ENCODE measurements at regions not wholly inside any gene's neighbourhood (a gene's known extent, or its start where the extent isn't known, plus 50 kb on each side); places are given as distances from the start of the nearest gene placed in this dataset.
"Not testable (repeated sequence)": the region's sequence is repeated elsewhere in the genome, so short reads cannot be mapped to it uniquely, and the experiment has no call there.

DNA sequence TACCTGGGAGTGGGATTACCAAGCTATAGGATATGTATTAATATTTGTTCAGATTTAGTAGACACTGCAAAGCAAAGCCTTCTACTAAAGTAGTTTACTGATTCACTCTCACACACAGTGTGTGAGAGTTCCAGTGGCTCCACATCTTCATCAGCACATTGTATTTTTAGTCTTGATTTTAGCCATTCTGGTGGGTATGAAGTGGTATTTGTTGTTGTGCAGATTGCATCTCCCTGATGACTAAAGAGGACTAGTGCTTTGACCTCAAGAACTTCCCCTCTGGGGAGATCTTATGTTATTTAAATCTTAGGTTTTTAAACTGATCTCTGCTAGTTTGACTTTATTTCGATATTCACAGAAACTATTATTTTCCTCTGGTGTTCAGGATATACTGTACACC, 479.7 kb upstream of the RGS6 start:
- TF ChIP-seq, protein P1, sequence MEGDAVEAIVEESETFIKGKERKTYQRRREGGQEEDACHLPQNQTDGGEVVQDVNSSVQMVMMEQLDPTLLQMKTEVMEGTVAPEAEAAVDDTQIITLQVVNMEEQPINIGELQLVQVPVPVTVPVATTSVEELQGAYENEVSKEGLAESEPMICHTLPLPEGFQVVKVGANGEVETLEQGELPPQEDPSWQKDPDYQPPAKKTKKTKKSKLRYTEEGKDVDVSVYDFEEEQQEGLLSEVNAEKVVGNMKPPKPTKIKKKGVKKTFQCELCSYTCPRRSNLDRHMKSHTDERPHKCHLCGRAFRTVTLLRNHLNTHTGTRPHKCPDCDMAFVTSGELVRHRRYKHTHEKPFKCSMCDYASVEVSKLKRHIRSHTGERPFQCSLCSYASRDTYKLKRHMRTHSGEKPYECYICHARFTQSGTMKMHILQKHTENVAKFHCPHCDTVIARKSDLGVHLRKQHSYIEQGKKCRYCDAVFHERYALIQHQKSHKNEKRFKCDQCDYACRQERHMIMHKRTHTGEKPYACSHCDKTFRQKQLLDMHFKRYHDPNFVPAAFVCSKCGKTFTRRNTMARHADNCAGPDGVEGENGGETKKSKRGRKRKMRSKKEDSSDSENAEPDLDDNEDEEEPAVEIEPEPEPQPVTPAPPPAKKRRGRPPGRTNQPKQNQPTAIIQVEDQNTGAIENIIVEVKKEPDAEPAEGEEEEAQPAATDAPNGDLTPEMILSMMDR (conservative IDR thresholded peaks at IDR 0.05; ENCODE audit: low read depth, low read length), result no peak
- DNase-seq (ENCODE audit: low read depth), result no peak
- H3K4me3 ChIP-seq (ENCODE audit: low read depth, low read length), result no peak overlapping the region

DNA sequence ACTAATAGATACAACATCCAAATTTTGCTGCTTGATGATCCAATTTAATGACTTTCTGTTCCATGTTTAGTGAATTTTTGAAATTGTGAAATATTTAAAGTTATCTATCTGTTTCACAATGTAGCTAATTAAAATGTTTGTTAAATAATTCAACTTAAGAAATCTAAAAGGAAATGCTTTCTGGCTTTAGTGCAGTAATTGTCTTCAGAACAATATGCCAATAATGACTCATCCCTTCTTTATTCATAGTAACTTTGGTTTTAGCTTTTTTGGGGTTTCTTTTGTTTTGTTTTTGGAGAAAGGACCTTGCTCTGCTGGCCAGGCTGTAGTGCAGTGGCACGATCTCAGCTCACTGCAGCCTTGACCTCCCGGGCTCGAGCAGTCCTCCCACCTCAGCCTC, 479.2 kb upstream of the RGS6 start:
- H3K4me3 ChIP-seq (ENCODE audit: low read depth, low read length), result no peak overlapping the region
- TF ChIP-seq, protein P1 (conservative IDR thresholded peaks at IDR 0.05; ENCODE audit: low read depth, low read length), result no peak
- DNase-seq (ENCODE audit: low read depth), result no peak

DNA sequence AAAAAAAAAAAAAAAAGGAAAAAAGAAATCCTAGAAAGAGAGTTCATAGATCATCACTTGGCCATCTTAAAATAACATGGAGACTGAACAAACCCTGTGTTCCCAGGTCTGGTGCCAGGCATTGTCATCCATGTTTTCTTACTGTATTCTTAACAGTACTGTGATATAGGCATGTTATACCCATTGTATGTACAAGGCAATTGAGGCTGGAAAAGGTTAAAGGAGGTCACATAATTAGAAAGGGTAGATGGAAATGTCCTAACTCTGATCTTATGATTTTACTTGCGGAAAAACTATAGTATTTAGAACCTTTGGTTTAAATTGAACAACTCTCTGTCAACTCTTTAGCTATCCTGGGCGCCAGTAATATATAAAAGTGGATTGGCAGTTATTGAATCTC, 478.2 kb upstream of the RGS6 start:
- DNase-seq (ENCODE audit: low read depth), result no peak
- H3K4me3 ChIP-seq (ENCODE audit: low read depth, low read length), result no peak overlapping the region

DNA sequence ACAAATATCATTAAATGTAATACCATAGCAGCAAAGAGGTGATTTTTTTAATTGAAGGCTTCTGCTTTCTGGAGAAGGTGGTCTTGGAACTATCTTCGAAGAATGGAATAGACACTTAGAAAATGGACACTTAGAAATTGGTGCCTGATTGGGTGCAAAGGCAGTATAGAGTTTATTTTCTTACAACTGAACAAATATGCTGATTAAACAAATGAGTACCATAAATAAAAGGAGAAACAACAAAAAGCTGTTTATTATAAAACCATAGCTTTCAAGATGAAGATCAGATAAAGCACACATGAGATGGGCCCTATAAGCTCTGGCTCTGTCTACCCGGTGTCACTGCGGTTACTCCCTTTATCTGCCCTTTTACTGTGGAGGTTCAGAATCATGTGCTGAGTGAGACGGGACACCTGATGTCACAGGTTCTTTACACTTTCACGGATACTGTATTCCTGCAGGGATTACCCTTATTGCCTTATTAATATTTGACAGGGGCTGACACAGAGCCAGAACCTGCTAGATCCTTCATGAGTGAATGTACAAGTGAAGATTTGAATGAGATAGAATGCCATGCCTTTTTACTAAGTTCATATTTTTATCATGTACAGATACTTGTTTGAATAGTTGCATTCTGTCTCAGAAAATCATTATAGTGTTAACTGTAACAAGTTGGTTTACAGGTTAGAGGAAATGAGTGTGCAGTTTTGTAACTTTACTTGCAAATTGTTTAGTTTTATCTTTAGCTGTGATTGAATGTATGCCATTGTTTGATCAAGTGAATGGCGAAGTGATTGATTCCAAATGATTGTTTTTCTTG, 477.5 kb upstream of the RGS6 start:
- DNase-seq (ENCODE audit: low read depth), result no peak
- TF ChIP-seq, protein P1 (conservative IDR thresholded peaks at IDR 0.05; ENCODE audit: low read depth, low read length), result no peak
- H3K4me3 ChIP-seq (ENCODE audit: low read depth, low read length), result no peak overlapping the region

More for the DNA sequence above, 478.2 kb upstream of the RGS6 start:
- TF ChIP-seq, protein P1 (conservative IDR thresholded peaks at IDR 0.05; ENCODE audit: low read depth, low read length), result no peak

DNA sequence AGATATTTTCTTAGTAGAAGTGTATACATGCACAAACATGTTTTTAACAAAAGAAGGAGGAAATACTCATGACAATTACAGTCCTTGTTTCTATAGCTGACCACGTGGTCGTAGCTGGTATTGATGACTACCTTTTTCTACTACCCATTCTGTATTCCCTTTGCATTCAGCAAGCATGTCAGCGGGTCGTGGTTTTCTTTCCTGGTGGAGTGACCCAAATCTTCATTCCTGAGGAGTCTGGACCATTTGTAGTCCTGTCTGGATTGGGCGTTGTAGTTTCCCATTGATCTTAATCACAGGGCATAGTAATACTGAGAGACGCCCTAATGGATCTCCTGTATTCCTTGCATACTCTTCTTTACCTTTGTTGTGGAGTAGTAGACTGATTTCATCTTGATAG, 472.1 kb upstream of the RGS6 start:
- DNase-seq (ENCODE audit: low read depth), result no peak
- TF ChIP-seq, protein P1 (conservative IDR thresholded peaks at IDR 0.05; ENCODE audit: low read depth, low read length), result no peak
- H3K4me3 ChIP-seq (ENCODE audit: low read depth, low read length), result no peak overlapping the region

DNA sequence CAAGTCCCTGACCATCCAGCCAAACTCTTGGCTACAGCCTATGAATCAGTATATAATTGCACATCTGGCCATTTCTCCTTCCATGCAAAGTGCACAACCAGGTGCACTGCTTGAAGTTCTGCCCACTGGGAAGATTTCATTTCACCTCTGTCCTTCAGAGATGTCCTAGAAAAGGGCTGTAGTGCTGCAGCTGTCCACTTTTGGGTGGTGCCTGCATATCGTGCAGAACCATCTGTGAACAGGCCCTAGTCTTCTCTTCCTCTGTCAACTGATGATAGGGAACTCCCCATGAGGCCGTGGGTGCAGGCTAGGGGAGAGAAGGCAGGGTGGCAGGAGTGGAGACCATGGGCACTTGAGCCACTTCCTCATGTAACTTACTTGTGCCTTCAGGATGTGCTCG, 470.6 kb upstream of the RGS6 start:
- DNase-seq (ENCODE audit: low read depth); H3K4me3 ChIP-seq (ENCODE audit: low read depth, low read length): not testable (repeated sequence)

DNA sequence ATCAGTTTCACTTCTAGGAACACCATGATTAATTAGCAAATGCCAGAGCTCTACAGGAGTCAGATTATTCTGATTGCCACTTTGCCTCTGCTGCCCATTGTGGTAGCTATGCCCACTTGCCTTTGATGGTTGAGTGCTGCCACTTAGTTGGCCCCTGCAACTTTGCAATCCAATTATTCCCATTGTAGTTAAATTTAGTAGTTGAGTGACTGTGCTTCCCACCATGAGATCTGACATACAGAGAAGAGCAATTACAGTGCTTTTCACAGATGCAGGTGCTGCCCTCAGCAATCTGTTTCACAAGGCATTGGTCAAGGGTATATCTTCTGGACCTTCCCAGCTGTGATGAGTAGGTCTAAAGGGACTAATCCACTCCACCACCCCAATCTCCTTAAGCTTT, 468.4 kb upstream of the RGS6 start:
- H3K4me3 ChIP-seq (ENCODE audit: low read depth, low read length), result no peak overlapping the region
- DNase-seq (ENCODE audit: low read depth), result no peak
- TF ChIP-seq, protein P1 (conservative IDR thresholded peaks at IDR 0.05; ENCODE audit: low read depth, low read length), result no peak

Data from choroid plexus epithelial cell (primary cell).